ENCODE measurements at regions not wholly inside any gene's neighbourhood (a gene's known extent, or its start where the extent isn't known, plus 50 kb on each side); places are given as distances from the start of the nearest gene placed in this dataset.

GRCh38 chr6:23618366-23618765 is 507.6 kb upstream of the NRSN1 start:
- TF ChIP-seq, protein P1, sequence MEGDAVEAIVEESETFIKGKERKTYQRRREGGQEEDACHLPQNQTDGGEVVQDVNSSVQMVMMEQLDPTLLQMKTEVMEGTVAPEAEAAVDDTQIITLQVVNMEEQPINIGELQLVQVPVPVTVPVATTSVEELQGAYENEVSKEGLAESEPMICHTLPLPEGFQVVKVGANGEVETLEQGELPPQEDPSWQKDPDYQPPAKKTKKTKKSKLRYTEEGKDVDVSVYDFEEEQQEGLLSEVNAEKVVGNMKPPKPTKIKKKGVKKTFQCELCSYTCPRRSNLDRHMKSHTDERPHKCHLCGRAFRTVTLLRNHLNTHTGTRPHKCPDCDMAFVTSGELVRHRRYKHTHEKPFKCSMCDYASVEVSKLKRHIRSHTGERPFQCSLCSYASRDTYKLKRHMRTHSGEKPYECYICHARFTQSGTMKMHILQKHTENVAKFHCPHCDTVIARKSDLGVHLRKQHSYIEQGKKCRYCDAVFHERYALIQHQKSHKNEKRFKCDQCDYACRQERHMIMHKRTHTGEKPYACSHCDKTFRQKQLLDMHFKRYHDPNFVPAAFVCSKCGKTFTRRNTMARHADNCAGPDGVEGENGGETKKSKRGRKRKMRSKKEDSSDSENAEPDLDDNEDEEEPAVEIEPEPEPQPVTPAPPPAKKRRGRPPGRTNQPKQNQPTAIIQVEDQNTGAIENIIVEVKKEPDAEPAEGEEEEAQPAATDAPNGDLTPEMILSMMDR (conservative IDR thresholded peaks at IDR 0.05; ENCODE audit: low read depth), result no peak
- ChIA-PET POLR2A (ENCODE audit: low non-redundant PET) (no interaction called here), CTCF (no interaction called here)
- H3K27ac ChIP-seq, result no peak overlapping the region
- no peak for DNase-seq (ENCODE audit: low spot score)

GRCh38 chr6:23620911-23621401 is 505.1 kb upstream of the NRSN1 start:
- TF ChIP-seq, protein P1 (conservative IDR thresholded peaks at IDR 0.05; ENCODE audit: low read depth), result no peak
- no peak for DNase-seq (ENCODE audit: low spot score)
- CTCF ChIA-PET, result no interaction called here
- H3K27ac ChIP-seq, result no peak overlapping the region
- POLR2A ChIA-PET (ENCODE audit: low non-redundant PET), result no interaction called here

DNA sequence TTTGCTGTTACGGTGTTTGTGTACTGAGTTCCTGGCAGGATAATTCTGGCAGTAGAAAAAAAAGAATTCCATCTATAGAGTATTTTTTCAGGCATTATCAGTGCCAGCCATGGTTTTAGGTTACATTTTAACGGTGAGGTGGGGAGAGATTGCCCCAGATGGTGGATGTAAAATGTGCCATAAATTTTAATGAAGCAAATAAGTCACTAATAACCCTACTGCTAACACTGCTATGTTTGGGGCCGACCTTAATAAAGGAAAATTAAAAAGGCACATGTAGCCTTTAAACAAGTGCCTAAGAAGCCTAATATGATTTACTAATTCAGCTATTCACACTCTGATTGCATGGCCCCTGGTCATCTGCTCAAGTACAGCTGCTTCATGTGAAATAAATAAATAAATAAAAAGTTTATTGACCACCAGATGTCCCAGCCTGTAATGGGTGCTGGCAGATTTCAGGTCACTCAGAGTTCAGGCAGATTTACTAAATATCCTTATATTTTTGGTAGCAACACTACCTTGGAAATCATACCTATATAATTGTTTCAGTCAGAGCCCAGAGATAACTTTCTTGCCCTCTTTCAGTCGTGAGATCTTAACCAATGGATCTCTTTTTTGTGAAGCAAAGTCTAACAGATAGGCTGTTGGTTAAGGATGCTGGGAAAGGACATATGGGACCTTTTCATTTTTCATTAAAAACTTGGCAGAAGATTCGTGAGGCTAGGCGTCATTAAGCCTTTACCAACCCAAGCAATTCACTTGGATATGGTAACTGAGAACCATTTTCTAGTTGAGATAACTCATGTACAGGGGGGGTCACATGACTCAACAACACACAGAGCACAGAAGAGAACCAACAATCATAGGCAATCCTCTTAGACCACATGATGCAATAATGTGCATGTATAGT is 495.0 kb upstream of the NRSN1 start:
- no peak overlapping the region for H3K27ac ChIP-seq
- no peak for DNase-seq (ENCODE audit: low spot score)
- TF ChIP-seq, protein P1 (conservative IDR thresholded peaks at IDR 0.05; ENCODE audit: low read depth), result no peak
- POLR2A ChIA-PET (ENCODE audit: low non-redundant PET), result no interaction called here
- CTCF ChIA-PET, result no interaction called here

DNA sequence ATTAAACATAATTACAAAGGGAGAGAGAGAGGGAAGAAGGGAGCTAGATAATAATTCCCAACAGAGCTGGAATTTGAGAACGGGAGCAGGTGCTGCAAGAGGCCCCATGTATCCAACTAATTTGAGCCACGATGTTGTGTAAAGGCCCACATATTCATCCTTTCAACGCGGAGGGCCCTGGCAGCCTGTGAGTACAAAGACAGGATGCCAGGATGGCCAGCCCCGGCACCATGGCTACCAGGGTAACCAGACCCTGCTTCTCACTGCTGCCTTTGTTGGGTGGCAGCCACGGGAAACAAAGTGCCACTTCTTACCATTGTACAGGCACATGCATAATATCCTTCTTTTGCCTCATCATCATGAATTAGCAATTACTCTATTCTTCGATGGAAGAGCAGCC is 492.0 kb upstream of the NRSN1 start:
- no peak for DNase-seq (ENCODE audit: low spot score)
- ChIA-PET POLR2A (ENCODE audit: low non-redundant PET) (no interaction called here), CTCF (no interaction called here)
- TF ChIP-seq, protein P1 (conservative IDR thresholded peaks at IDR 0.05; ENCODE audit: low read depth), result no peak
- no peak overlapping the region for H3K27ac ChIP-seq

DNA sequence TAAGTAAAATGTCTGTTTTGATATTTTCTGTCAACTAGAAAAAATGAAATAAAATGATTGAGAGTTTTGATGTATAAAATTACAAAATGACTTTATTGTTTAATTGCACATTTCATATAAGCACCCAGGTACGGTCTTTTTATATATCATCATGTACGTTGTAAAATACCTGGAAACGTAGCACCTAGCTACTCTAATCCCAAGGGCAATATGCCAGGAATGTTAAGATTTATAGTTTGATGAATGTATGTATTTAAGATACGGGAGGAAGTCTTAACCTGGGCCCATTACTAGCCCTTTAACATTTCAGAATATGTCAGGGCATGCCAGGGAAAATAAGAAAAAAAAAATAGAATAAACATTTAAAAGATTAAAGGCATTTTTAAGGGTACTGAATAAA is 490.9 kb upstream of the NRSN1 start:
- TF ChIP-seq, protein P1 (conservative IDR thresholded peaks at IDR 0.05; ENCODE audit: low read depth), result no peak
- ChIA-PET CTCF (no interaction called here), POLR2A (ENCODE audit: low non-redundant PET) (no interaction called here)
- no peak for DNase-seq (ENCODE audit: low spot score)
- H3K27ac ChIP-seq, result no peak overlapping the region

GRCh38 chr6:23637296-23637695 is 488.7 kb upstream of the NRSN1 start:
- TF ChIP-seq, protein P1 (conservative IDR thresholded peaks at IDR 0.05; ENCODE audit: low read depth), result no peak
- H3K27ac ChIP-seq, result no peak overlapping the region
- POLR2A ChIA-PET (ENCODE audit: low non-redundant PET), result no interaction called here
- CTCF ChIA-PET, result interaction anchor here (0.6 kb wide), 1 partner anchor 1833 kb away, joined by 4 read pairs; no protein-coding TSS in a partner anchor
- DNase-seq (ENCODE audit: low spot score), result no peak
